ENCODE measurements at regions not wholly inside any gene's neighbourhood (a gene's known extent, or its start where the extent isn't known, plus 50 kb on each side); places are given as distances from the start of the nearest gene placed in this dataset.

GRCh38 chr2:146241023-146241422 lies 1603.8 kb upstream of the ACVR2A start:
- DNase-seq, result no peak
- Mint-ChIP-seq H3K27me3 (no peaks in the 10 kb centered on the region), H3K27ac (no peak overlapping the region), H3K4me1 (no peaks in the 10 kb centered on the region), H3K4me3 (no peak overlapping the region), H3K36me3 (ENCODE audit: low read depth) (no peaks in the 10 kb centered on the region), H3K9me3 (no peaks in the 10 kb centered on the region)
- ChIA-PET CTCF (no interaction called here), POLR2A (no interaction called here)

GRCh38 chr2:146240391-146240790 lies 1604.4 kb upstream of the ACVR2A start:
- CTCF ChIA-PET, result no interaction called here
- POLR2A ChIA-PET, result no interaction called here
- DNase-seq, result no peak
- H3K27me3 Mint-ChIP-seq, result no peaks in the 10 kb centered on the region
- H3K4me3 Mint-ChIP-seq, result no peak overlapping the region
- no peak overlapping the region for H3K27ac Mint-ChIP-seq
- H3K36me3 Mint-ChIP-seq (ENCODE audit: low read depth), result no peaks in the 10 kb centered on the region
- no peaks in the 10 kb centered on the region for H3K4me1 Mint-ChIP-seq
- H3K9me3 Mint-ChIP-seq, result no peaks in the 10 kb centered on the region

GRCh38 chr2:146239392-146240135 lies 1605.3 kb upstream of the ACVR2A start:
- H3K4me1 Mint-ChIP-seq, result no peaks in the 10 kb centered on the region
- H3K27ac Mint-ChIP-seq, result no peak overlapping the region
- H3K9me3 Mint-ChIP-seq, result no peaks in the 10 kb centered on the region
- no peaks in the 10 kb centered on the region for H3K36me3 Mint-ChIP-seq (ENCODE audit: low read depth)
- ChIA-PET CTCF (no interaction called here), POLR2A (no interaction called here)
- no peak overlapping the region for H3K4me3 Mint-ChIP-seq
- no peak for DNase-seq
- H3K27me3 Mint-ChIP-seq, result no peaks in the 10 kb centered on the region

GRCh38 chr2:146238254-146238966 lies 1606.4 kb upstream of the ACVR2A start:
- CTCF ChIA-PET, result no interaction called here
- Mint-ChIP-seq H3K4me1 (no peaks in the 10 kb centered on the region), H3K27me3 (no peaks in the 10 kb centered on the region), H3K4me3 (no peak overlapping the region), H3K9me3 (no peaks in the 10 kb centered on the region), H3K27ac (no peak overlapping the region), H3K36me3 (ENCODE audit: low read depth) (no peaks in the 10 kb centered on the region)
- POLR2A ChIA-PET, result no interaction called here
- DNase-seq, result no peak

DNA sequence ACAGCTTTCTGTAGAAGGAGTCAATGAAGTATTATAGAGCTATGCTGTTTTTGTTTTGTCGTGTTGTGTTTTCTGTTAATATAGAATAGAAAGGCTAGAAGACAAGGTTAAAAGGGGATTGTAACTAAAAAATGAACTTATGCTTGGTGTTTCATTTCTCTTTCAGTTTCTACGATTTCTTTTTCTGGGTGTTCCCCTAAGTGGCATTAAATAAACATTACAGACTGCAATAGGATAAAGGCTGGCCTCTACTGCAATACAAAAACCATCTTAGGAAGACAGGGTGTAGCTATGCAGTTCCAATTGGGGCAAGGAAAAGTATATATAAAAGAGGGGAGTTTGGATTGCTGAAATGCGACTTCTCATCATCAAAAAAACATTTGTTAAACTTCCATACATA lies 1609.7 kb upstream of the ACVR2A start:
- DNase-seq, result no peak
- no peaks in the 10 kb centered on the region for H3K27me3 Mint-ChIP-seq
- H3K4me3 Mint-ChIP-seq, result no peak overlapping the region
- no peaks in the 10 kb centered on the region for H3K9me3 Mint-ChIP-seq
- ChIA-PET CTCF (no interaction called here), POLR2A (no interaction called here)
- no peaks in the 10 kb centered on the region for H3K36me3 Mint-ChIP-seq (ENCODE audit: low read depth)
- H3K27ac Mint-ChIP-seq, result no peak overlapping the region
- no peaks in the 10 kb centered on the region for H3K4me1 Mint-ChIP-seq

DNA sequence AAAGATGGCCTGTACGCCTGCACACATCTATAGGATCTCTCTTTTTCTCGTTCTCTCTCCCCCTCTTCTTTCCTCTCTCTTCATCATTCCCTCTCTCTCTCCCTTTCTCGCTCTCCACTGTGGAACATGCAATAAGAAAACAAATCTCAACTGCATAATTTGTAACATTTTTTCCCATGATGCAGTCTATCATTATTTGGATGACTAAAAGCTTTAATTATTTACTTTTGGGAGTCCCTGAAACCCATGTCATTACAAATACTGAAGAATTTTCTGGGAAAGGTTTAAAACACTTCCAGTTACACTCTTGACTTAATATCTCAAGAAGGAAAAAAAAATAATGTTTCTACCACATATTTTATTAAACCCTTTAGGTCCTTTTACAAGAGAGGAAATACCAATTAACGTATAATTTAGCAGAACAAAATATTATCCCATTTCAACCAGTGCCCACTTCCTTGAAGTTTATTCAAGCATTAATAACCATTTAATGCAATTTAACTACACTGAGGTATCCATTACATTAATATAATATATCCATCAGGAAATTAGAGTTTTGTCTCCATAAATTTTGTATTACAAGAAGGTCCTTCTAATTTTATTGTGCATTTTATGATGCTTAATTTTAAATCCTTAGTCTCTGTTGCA lies 1615.2 kb upstream of the ACVR2A start:
- no peaks in the 10 kb centered on the region for H3K36me3 Mint-ChIP-seq (ENCODE audit: low read depth)
- H3K4me1 Mint-ChIP-seq, result peaks cover 3% of the 10 kb centered on the region
- ChIA-PET CTCF (no interaction called here), POLR2A (no interaction called here)
- H3K4me3 Mint-ChIP-seq, result no peak overlapping the region
- H3K9me3 Mint-ChIP-seq, result no peaks in the 10 kb centered on the region
- H3K27me3 Mint-ChIP-seq, result no peaks in the 10 kb centered on the region
- H3K27ac Mint-ChIP-seq, result no peak overlapping the region
- no peak for DNase-seq

- no peaks in the 10 kb centered on the region for H3K27me3 Mint-ChIP-seq
- H3K4me3 Mint-ChIP-seq, result no peak overlapping the region
- ChIA-PET CTCF (no interaction called here), POLR2A (no interaction called here)
- H3K4me1 Mint-ChIP-seq, result peaks cover 3% of the 10 kb centered on the region
- H3K27ac Mint-ChIP-seq, result no peak overlapping the region
- no peak for DNase-seq
- no peaks in the 10 kb centered on the region for H3K9me3 Mint-ChIP-seq
- no peaks in the 10 kb centered on the region for H3K36me3 Mint-ChIP-seq (ENCODE audit: low read depth)
Measured at GRCh38 chr2:146228466-146229058, 1616.3 kb upstream of the ACVR2A start.

DNA sequence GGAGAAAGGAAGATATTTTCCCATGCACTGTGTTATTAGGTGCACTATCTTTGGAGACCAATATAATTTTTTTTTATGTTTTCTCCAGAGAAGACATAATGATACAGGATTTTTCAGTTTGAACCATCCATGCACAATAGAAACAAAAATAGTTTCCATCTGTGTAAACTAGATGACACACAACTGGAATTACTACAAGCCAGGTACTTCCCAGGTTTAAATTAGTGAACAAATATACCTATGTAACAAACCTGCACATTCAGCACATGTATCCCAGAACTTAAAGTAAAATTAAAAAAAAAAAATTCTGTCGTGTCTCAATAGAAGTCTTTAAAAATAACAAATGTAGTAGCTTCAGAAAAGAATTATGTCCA lies 1616.8 kb upstream of the ACVR2A start:
- no peaks in the 10 kb centered on the region for H3K27me3 Mint-ChIP-seq
- CTCF ChIA-PET, result no interaction called here
- no peaks in the 10 kb centered on the region for H3K36me3 Mint-ChIP-seq (ENCODE audit: low read depth)
- POLR2A ChIA-PET, result no interaction called here
- DNase-seq, result no peak
- peaks cover 3% of the 10 kb centered on the region for H3K4me1 Mint-ChIP-seq
- H3K4me3 Mint-ChIP-seq, result no peak overlapping the region
- H3K9me3 Mint-ChIP-seq, result no peaks in the 10 kb centered on the region
- no peak overlapping the region for H3K27ac Mint-ChIP-seq

DNA sequence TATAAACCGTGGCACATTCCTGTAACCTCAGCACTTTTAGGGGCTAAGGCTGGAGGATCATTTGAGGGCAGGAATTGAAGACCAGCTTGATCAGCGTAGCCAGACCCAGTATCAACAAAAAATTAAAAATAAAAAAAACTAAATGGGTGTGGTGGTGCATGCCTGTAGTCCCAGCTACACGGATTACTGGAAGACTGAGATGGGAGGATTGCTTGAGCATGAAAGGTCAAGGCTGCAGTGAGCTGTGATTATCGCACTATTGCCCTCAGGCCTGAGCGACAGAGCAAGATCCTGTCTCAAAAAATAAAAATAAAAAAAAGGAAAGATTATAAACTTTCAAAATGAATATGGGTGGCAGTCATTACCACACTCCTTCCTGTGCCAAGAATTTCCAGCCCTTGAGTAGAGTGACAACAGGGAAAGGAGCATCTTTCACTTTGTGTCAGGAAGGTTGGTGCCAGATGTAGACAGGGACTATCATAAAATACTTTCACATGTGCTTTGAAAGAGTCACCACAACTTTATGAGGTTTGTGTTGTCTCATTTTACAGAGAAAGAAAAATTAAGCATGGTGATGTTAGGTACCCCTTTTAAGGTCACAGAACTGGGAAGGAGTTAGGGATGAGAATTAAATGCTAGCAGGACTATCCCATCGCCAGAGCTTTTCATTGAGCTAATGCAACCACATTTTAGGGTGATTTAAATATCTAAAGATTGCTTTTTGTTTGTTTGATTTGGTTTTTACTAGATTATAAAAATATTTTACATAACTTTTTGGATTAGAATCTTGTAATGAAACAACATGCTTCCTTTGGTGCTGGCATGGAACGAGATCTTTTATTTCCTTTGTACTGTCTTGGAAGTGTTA lies 1617.4 kb upstream of the ACVR2A start:
- CTCF ChIA-PET, result no interaction called here

DNA sequence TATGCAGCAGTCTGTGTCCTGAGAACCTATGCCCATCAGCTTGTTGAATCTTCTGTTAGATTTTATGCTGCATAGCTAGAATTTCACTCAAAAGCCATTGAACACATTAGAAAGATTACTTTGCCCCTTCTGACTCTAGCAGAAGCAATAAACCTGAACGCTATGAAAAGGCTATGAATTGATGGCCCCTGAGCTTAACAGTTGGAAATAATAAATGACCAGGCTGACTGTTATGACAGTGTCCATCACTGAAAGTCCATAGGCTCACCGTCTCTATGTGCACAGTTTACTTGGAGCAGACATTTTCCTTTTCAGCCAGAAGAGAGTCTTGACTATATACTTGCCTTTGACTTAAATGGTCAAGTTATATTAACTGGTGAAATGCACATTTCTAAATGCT lies 1618.8 kb upstream of the ACVR2A start:
- Mint-ChIP-seq H3K4me1 (peaks cover 3% of the 10 kb centered on the region), H3K36me3 (ENCODE audit: low read depth) (no peaks in the 10 kb centered on the region), H3K27ac (no peak overlapping the region), H3K27me3 (no peaks in the 10 kb centered on the region), H3K4me3 (no peak overlapping the region), H3K9me3 (no peaks in the 10 kb centered on the region)
- no peak for DNase-seq
- CTCF ChIA-PET, result no interaction called here
- POLR2A ChIA-PET, result no interaction called here

More for the DNA sequence above, 1617.4 kb upstream of the ACVR2A start:
- H3K9me3 Mint-ChIP-seq, result no peaks in the 10 kb centered on the region
- DNase-seq, result no peak
- peaks cover 3% of the 10 kb centered on the region for H3K4me1 Mint-ChIP-seq
- POLR2A ChIA-PET, result no interaction called here
- no peaks in the 10 kb centered on the region for H3K36me3 Mint-ChIP-seq (ENCODE audit: low read depth)
- no peak overlapping the region for H3K4me3 Mint-ChIP-seq
- H3K27me3 Mint-ChIP-seq, result no peaks in the 10 kb centered on the region
- H3K27ac Mint-ChIP-seq, result no peak overlapping the region

- POLR2A ChIA-PET, result no interaction called here
- no peaks in the 10 kb centered on the region for H3K9me3 Mint-ChIP-seq
- CTCF ChIA-PET, result no interaction called here
- H3K4me3 Mint-ChIP-seq, result no peak overlapping the region
- no peaks in the 10 kb centered on the region for H3K4me1 Mint-ChIP-seq
- DNase-seq, result no peak
- no peak overlapping the region for H3K27ac Mint-ChIP-seq
- no peaks in the 10 kb centered on the region for H3K36me3 Mint-ChIP-seq (ENCODE audit: low read depth)
- H3K27me3 Mint-ChIP-seq, result no peaks in the 10 kb centered on the region
Measured at GRCh38 chr2:146221826-146222225, 1623.0 kb upstream of the ACVR2A start.

DNA sequence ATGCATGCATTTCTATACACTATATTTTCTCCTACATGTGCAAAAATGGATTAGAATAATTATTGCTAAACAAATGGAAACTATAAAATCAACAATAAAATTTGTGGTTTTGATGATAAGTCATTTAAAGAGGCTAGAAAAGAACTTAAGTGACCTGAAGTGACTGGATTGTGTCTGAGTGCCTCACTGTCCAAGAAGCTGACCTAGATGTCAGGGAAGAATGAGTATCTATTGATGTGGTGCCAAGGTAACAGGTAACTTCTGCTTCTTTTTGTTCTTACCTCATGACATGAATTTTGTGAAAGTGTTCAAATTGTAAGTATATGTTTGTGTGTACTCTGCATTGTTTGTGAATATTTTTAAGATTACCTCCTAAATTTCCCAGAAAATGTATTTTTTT lies 1623.9 kb upstream of the ACVR2A start:
- Mint-ChIP-seq H3K36me3 (ENCODE audit: low read depth) (no peaks in the 10 kb centered on the region), H3K27me3 (no peaks in the 10 kb centered on the region), H3K27ac (no peak overlapping the region), H3K9me3 (no peaks in the 10 kb centered on the region), H3K4me3 (no peak overlapping the region), H3K4me1 (no peaks in the 10 kb centered on the region)
- POLR2A ChIA-PET, result no interaction called here
- CTCF ChIA-PET, result no interaction called here
- DNase-seq, result no peak

DNA sequence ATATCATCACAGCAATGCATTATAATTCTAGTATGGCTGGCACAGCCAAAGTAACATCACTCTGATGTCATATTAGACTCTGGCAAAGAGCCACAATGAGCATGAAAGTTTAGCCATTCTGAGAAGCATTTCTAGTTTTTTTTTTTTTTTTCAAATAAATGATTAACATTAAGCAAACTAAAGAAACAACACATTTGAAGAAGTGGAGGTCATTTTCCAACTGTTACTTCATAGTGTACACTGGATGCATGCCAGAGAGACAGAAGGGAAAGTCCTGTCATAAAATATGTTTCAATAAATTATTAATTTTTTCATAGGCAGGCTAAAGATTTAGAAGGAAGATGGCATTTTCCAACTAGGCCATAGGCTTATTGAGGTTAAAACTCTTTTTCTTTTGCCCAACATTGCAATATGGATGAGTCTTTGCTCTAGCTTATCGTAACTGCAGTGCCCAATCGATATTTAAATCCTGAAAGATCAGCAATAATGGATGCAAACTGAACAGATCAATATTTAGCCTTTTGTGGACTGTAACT lies 1630.4 kb upstream of the ACVR2A start:
- ChIA-PET CTCF (no interaction called here), POLR2A (no interaction called here)
- Mint-ChIP-seq H3K36me3 (ENCODE audit: low read depth) (no peaks in the 10 kb centered on the region), H3K27ac (no peak overlapping the region), H3K4me1 (no peaks in the 10 kb centered on the region), H3K9me3 (peaks cover 6% of the 10 kb centered on the region), H3K27me3 (no peaks in the 10 kb centered on the region), H3K4me3 (no peak overlapping the region)
- DNase-seq, result no peak
